ENCODE measurements at regions not wholly inside any gene's neighbourhood (a gene's known extent, or its start where the extent isn't known, plus 50 kb on each side); places are given as distances from the start of the nearest gene placed in this dataset.
"Not testable (repeated sequence)": the region's sequence is repeated elsewhere in the genome, so short reads cannot be mapped to it uniquely, and the experiment has no call there.

DNA sequence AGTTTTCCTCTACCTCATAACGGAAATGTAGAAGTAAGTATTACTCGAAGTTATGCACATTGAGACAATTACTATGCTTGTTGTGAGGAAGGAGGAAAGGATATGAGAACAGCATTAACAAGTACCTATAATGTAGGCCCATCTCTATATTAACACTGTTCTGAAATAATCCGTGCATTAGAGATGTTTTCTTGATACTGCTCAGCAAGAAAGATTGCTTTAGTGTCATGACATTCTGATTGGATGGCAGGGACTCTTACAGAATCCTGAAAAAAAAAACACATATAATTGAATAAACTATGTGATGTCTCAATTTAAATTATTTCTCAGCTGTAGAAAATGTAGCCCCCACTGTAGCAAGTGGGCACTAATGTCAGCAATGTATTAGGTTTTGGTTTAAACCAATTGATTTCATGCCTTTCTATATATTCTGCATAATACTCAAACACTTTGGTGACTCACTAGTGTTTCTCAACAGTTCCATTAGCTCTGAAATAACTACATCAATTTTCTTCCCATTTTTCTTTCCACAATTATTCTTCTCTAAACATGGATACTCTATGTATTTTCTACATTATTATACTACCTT, 598.3 kb upstream of the BCHE start:
- DNase-seq: no peak

DNA sequence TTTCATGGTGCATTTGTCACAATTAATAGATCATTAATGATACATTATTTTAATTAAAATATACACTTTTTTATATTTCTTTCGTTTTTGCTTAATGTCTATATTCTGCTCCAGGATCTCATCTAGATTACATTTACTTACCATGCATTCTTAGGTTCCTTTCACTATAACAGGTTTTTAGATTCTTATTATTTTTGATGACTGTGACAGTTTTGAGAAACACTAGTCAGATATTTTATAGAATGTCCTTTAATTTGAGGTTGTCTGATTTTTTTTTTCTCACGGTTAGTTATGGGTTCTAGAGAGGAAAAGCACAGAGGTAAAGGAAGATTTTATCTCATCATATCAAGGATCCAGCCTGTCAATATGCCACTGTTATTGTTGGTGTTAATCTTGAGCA, 595.8 kb upstream of the BCHE start:
- no peak for DNase-seq

DNA sequence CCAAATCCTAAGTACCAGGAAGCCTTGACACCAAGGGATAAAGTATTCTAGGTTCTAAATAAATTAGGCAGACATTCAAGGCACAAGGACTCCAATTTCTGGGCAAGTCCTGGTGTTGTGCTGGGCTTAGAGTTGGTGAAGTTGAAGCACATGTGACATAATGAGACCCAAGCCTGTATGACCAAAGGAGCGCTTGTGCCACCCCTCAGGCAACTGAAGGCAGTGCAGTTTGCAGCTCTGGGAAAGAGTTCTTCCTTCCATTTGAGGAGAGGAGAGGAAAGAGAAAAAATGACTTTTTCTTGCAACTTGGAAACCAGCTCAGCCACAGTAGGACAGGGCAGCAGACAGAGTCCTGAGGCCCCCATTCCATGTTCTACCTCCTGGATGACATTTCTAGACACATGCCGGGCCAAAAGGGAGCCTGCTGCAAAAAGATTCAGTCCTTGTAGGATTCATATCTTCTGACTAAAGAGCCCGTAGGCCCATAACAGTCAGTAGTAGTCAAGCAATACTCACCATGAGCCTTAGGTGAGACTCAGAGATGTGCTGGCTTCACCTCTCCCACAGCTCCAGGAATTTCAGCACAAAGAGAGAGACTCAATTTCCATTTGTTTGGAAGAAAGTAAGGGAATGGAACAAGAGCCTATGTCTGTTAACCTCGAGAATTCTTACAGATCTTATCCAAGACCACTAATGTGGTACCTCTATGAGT, 588.8 kb upstream of the BCHE start:
- DNase-seq: peak; percentile 53

- DNase-seq: no peak
Observed at GRCh38 chr3:166425021-166425420, 587.8 kb upstream of the BCHE start.

- not testable (repeated sequence) for DNase-seq
Observed at GRCh38 chr3:166423824-166424513, 586.7 kb upstream of the BCHE start.

GRCh38 chr3:166422556-166422955, 585.3 kb upstream of the BCHE start:
- DNase-seq: no peak

DNA sequence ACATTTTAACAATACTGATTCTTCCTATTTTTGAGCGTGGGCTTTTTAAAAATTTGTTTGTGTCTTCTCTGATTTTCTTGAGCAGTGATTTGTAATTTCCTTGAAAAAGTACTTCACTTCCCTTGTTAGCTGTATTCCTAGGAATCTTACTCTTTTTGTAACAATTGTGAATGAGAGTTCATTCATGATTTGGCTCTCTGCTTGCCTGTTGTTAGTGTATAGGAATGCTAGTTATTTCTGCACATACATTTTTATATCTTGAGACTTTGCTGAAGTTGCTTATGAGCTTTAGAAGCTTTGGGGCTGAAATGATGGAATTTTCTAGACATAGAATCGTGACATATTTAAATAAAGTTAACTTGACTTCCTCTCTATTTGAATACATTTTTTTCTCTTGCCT, 582.8 kb upstream of the BCHE start:
- no peak for DNase-seq

GRCh38 chr3:166405896-166406295, 568.7 kb upstream of the BCHE start:
- peak; percentile 28 for DNase-seq

DNA sequence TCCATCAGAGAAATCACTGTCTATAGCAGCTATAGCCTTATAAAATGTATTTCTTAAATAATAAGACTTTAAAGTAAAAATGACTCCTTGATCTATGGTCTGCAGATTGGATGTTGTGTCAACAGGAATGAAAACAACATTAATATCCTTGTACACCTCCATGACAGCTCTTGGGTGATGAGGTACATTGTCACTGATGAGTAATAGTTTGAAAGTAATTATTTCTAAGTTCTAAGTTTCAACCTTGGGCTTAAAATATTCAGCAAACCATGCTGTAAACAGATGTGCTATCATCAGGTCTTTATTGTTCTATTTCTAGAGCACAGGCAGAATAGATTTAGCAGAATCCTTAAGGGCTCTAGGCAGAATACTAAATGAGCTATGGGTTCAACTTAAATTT, 568.2 kb upstream of the BCHE start:
- DNase-seq: no peak

DNA sequence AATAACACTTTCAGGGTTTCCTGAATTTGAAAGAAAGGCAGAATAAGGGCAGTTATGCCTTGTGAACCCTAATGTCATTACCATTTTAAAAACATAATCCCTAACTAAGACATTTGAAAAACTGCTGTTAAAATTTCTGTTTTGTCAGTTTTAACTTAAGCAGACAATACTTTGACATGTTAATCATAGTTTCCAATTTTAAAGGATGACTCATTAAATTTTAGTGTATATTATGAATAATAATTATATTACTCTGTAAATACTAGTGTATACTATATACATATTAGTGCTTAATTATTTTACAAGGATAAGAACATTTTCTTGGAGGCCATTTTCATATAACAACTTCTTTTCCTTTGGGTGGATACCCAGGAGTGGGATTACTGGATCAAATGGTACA, 553.1 kb upstream of the BCHE start:
- DNase-seq: no peak

- peak; percentile 25 for DNase-seq
Observed at GRCh38 chr3:166388321-166388720, 551.1 kb upstream of the BCHE start.

- no peak for DNase-seq
Observed at GRCh38 chr3:166372571-166373106, 535.4 kb upstream of the BCHE start.

DNA sequence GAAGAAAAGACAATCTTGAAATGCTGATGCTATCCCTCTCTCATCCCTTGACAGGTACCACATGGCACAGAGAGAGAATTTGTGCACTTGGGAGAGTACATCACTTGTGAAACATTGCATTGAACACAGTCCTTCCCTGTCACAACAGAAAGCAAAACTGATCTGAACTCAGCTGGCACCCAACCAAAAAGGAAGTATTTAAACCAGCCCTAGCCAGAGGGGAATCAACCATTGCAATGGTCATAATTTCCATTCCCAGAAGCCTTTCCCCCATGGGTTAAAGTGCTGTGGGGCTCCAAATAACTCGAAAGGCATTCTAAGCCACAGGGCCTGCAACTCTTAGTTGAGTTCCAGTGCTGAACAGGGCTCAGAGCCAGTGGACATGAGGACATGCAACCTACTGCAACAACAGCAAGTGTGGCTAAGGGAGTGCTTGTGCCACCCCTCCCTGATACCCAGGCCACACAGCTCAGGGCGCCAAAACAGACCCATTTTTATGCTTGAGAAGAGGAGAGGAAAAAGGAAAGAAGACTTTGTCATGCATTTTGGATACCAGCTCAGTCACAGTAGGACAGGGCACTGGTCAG, 530.8 kb upstream of the BCHE start:
- peak; percentile 38 for DNase-seq

DNA sequence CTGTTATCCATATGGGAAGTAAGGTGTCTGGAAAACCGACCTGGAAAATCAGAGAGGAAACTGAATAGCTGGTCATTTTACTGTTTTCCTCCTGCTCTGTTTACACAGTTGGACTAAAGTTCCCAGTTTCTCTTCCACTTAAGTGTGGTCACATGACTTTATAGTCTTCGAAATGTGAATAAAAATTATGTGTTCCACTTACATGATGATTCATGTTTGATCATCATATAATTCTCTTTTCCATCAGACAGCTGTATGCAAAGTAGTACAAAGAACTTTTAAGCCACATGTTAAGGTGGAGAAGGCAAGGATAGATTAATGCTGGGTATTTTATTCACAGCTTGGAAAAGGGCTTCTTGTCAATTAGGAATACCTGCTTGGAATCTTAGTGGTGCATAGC, 525.5 kb upstream of the BCHE start:
- DNase-seq: no peak

DNA sequence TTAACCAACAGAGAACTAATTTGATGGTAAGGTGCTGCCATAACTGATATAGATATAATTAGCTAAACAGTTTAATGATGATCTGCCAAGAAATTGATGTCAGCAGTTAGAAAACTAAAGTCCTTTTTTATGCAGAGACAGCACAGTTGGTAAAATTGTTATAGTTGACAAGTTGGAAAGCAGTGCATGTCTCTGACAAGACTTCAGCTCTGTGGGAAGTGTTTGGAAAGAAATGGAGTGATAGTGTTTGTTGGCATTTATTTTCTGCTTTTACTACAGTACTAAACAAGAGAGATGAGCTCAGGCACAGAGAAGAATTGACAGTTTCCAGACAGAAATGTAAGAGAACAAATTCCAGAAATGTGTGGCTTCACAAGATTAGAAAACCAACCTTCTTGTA, 523.5 kb upstream of the BCHE start:
- DNase-seq: no peak

- DNase-seq: no peak
Observed at GRCh38 chr3:166351461-166351860, 514.2 kb upstream of the BCHE start.

- no peak for DNase-seq
Observed at GRCh38 chr3:166340604-166341266, 503.5 kb upstream of the BCHE start.

GRCh38 chr3:166324401-166324800, 487.2 kb upstream of the BCHE start:
- no peak for DNase-seq

DNA sequence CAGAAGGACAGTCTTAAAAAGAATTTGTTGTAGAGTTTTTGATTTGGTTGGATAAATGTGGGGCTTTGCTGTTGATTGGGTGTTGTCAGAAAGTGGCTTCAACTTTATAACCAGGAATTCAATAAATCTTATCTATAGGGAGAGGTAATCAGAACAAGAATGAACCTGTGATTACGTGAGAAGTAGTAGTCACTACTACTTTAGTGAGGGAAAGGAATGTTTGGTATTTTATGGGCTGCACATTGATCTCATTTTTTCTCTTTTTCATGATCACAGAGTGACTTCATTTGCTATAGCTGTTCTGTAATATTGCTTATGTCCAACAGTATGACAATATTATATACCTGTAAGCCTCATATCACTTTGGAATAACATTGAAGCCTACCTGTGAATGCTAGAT, 485.2 kb upstream of the BCHE start:
- no peak for DNase-seq

GRCh38 chr3:166307756-166308350, 470.6 kb upstream of the BCHE start:
- DNase-seq: no peak

GRCh38 chr3:166304584-166304983, 467.4 kb upstream of the BCHE start:
- DNase-seq: no peak

DNA sequence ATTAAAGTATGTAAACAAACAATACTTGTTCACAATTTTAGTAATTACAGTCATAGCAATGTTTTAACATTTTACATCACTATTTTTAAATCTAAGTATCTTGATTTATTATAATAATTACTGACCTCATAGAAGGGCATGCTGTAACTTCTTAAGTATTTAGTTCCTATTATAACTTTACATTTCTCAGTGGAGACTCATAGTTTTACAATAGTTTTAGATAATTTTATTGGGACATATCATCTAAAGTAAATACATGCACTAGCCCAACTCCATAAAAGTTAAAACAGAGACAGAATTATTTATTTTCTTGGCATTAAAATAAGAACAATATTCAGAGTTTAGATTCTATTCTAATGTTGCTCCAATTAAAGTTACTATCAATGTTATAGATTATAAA, 466.5 kb upstream of the BCHE start:
- no peak for DNase-seq

GRCh38 chr3:166302331-166302730, 465.1 kb upstream of the BCHE start:
- no peak for DNase-seq
